ENCODE measurements at regions not wholly inside any gene's neighbourhood (a gene's known extent, or its start where the extent isn't known, plus 50 kb on each side); places are given as distances from the start of the nearest gene placed in this dataset.

- H3K27ac Mint-ChIP-seq (ENCODE audit: unreplicated experiment) = no peak overlapping the region
- no peaks in the 10 kb centered on the region for H3K27me3 Mint-ChIP-seq (ENCODE audit: unreplicated experiment)
- H3K4me3 Mint-ChIP-seq (ENCODE audit: low read depth, unreplicated experiment) = no peak overlapping the region
- BruUV-seq (replicated peaks) = no TSS peak
- TF ChIP-seq, protein P1, sequence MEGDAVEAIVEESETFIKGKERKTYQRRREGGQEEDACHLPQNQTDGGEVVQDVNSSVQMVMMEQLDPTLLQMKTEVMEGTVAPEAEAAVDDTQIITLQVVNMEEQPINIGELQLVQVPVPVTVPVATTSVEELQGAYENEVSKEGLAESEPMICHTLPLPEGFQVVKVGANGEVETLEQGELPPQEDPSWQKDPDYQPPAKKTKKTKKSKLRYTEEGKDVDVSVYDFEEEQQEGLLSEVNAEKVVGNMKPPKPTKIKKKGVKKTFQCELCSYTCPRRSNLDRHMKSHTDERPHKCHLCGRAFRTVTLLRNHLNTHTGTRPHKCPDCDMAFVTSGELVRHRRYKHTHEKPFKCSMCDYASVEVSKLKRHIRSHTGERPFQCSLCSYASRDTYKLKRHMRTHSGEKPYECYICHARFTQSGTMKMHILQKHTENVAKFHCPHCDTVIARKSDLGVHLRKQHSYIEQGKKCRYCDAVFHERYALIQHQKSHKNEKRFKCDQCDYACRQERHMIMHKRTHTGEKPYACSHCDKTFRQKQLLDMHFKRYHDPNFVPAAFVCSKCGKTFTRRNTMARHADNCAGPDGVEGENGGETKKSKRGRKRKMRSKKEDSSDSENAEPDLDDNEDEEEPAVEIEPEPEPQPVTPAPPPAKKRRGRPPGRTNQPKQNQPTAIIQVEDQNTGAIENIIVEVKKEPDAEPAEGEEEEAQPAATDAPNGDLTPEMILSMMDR (IDR thresholded peaks at IDR 0.05; ENCODE audit: unreplicated experiment) = no peak
- H3K36me3 Mint-ChIP-seq (ENCODE audit: insufficient read depth, unreplicated experiment) = no peaks in the 10 kb centered on the region
- no peaks in the 10 kb centered on the region for H3K9me3 Mint-ChIP-seq (ENCODE audit: low read depth, unreplicated experiment)
- no peaks in the 10 kb centered on the region for H3K4me1 Mint-ChIP-seq (ENCODE audit: low read depth, unreplicated experiment)
- intact Hi-C loops (cut with micrococcal nuclease; ENCODE audit: unreplicated experiment) = no loop called here
- CTCF ChIA-PET = interaction anchor here (0.7 kb wide), 1 partner anchor 308 kb away, joined by 3 read pairs; no protein-coding TSS in a partner anchor
- DNase-seq = no peak
These were observed 231.0 kb upstream of the THRB start for GRCh38 chr3:24725514-24726255.

DNA sequence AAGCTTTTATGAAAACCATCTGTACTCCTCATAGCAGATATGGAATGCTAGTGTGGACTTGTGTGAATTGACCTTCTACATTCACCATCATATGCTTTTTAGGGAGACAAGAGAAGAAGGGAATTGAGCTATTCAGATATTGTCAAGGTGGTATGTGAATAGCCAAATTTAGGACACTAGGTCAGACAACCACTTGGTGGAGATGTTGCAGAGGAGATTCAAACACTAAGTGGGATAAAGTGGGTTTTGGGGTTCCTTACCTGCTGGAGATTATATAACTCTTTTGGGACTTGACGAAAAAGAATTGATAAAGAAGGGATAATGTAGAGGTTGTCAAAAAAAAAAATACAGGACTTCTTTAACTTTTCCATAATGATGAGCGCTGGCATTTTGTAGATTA, 231.8 kb upstream of the THRB start:
- no peaks in the 10 kb centered on the region for H3K27me3 Mint-ChIP-seq (ENCODE audit: unreplicated experiment)
- no peak overlapping the region for H3K4me3 Mint-ChIP-seq (ENCODE audit: low read depth, unreplicated experiment)
- H3K36me3 Mint-ChIP-seq (ENCODE audit: insufficient read depth, unreplicated experiment) = no peaks in the 10 kb centered on the region
- H3K27ac Mint-ChIP-seq (ENCODE audit: unreplicated experiment) = no peak overlapping the region
- no peak for DNase-seq
- no TSS peak for BruUV-seq (replicated peaks)
- TF ChIP-seq, protein P1 (IDR thresholded peaks at IDR 0.05; ENCODE audit: unreplicated experiment) = no peak
- H3K4me1 Mint-ChIP-seq (ENCODE audit: low read depth, unreplicated experiment) = no peaks in the 10 kb centered on the region
- CTCF ChIA-PET = interaction anchor here (0.6 to 0.7 kb wide), 2 partner anchors 18 to 307 kb away, joined by 3 read pairs; no protein-coding TSS in a partner anchor
- intact Hi-C loops (cut with micrococcal nuclease; ENCODE audit: unreplicated experiment) = no loop called here
- no peaks in the 10 kb centered on the region for H3K9me3 Mint-ChIP-seq (ENCODE audit: low read depth, unreplicated experiment)

GRCh38 chr3:24730173-24730572, 235.5 kb upstream of the THRB start:
- Mint-ChIP-seq H3K9me3 (ENCODE audit: low read depth, unreplicated experiment) (no peaks in the 10 kb centered on the region), H3K36me3 (ENCODE audit: insufficient read depth, unreplicated experiment) (no peaks in the 10 kb centered on the region), H3K27ac (ENCODE audit: unreplicated experiment) (no peak overlapping the region), H3K27me3 (ENCODE audit: unreplicated experiment) (no peaks in the 10 kb centered on the region), H3K4me1 (ENCODE audit: low read depth, unreplicated experiment) (no peaks in the 10 kb centered on the region), H3K4me3 (ENCODE audit: low read depth, unreplicated experiment) (no peak overlapping the region)
- no TSS peak for BruUV-seq (replicated peaks)
- TF ChIP-seq, protein P1 (IDR thresholded peaks at IDR 0.05; ENCODE audit: unreplicated experiment) = no peak
- DNase-seq = no peak
- intact Hi-C loops (cut with micrococcal nuclease; ENCODE audit: unreplicated experiment) = no loop called here
- CTCF ChIA-PET = no interaction called here

DNA sequence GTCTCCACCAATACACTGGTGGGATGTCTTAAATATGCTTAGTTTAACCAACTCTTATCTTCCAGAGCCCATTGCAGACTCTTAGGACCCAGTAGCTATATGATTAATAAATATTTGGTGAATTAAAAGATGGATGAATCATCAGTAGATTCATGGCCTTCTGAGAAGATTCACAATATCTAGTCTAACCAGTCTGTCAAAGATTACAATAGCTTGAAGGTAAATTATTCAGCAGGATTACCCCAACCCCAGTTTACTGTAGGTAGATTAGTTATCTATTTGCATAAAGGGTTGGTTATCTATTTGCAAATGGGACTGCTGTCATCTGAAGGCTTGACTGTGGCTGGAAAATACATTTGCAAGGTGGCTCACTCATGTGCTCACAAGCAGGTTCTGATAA, 239.4 kb upstream of the THRB start:
- no TSS peak for BruUV-seq (replicated peaks)
- intact Hi-C loops (cut with micrococcal nuclease; ENCODE audit: unreplicated experiment) = no loop called here
- Mint-ChIP-seq H3K27me3 (ENCODE audit: unreplicated experiment) (no peaks in the 10 kb centered on the region), H3K4me1 (ENCODE audit: low read depth, unreplicated experiment) (no peaks in the 10 kb centered on the region), H3K4me3 (ENCODE audit: low read depth, unreplicated experiment) (no peak overlapping the region), H3K36me3 (ENCODE audit: insufficient read depth, unreplicated experiment) (no peaks in the 10 kb centered on the region), H3K9me3 (ENCODE audit: low read depth, unreplicated experiment) (no peaks in the 10 kb centered on the region), H3K27ac (ENCODE audit: unreplicated experiment) (no peak overlapping the region)
- CTCF ChIA-PET = no interaction called here
- TF ChIP-seq, protein P1 (IDR thresholded peaks at IDR 0.05; ENCODE audit: unreplicated experiment) = no peak
- no peak for DNase-seq

All from Calu3 (cell line).